ENCODE measurements at regions not wholly inside any gene's neighbourhood (a gene's known extent, or its start where the extent isn't known, plus 50 kb on each side); places are given as distances from the start of the nearest gene placed in this dataset.
"Not testable (repeated sequence)": the region's sequence is repeated elsewhere in the genome, so short reads cannot be mapped to it uniquely, and the experiment has no call there.

DNA sequence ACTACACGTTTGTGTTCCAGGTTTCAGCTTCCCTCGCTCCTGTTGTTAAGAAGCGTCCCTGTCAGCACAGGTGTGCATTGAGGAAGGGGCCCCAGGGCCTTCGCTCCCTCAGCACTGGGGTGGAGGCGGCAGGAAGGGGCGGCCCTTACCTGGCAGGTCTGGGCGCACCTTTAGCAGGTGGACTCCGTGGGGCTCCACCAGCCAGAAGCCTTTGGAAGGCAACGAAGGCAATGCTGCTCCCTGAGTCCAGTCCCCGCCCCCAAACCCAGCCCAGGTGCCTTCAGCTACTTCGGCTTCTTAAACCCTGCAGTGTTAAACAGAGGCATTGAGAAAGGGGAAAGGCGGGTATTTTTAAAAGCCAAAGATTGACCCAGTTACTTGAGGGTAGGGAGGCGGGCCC, 4398.8 kb upstream of the TPTE start:
- intact Hi-C loops (cut with DNase I): not testable (repeated sequence)
- peak; percentile 13 for DNase-seq (ENCODE audit: low spot score)

- intact Hi-C loops (cut with DNase I); DNase-seq (ENCODE audit: low spot score): not testable (repeated sequence)
Observed at GRCh38 chr21:6123224-6123623, 4398.2 kb upstream of the TPTE start.

GRCh38 chr21:6125549-6126240, 4395.7 kb upstream of the TPTE start:
- peak; percentile 51 for DNase-seq (ENCODE audit: low spot score)
- intact Hi-C loops (cut with DNase I): not testable (repeated sequence)

GRCh38 chr21:6126976-6127732, 4394.2 kb upstream of the TPTE start:
- intact Hi-C loops (cut with DNase I): not testable (repeated sequence)
- peak; percentile 46 for DNase-seq (ENCODE audit: low spot score)

- DNase-seq (ENCODE audit: low spot score); intact Hi-C loops (cut with DNase I): not testable (repeated sequence)
Observed at GRCh38 chr21:6130734-6131133, 4390.6 kb upstream of the TPTE start.

DNA sequence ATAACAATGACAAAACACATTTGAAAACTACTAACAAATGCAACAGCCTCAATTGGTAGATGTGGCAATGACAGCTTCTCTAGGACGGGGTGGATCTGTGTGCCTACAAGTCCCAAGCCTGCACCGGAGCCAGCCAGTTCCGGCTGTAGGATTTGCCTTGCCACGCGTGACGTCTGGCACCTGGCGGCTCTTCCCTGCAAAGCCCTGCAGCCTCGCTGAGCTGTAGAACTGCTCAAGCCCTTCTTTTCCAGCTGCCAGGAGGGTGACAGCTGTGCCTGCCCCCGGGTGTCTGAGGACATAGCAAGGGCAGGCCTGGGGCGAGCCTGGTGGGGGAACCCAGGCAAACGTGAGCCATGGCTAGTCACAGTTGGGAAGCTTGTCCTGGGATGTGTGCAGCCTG, 4388.0 kb upstream of the TPTE start:
- DNase-seq (ENCODE audit: low spot score); intact Hi-C loops (cut with DNase I): not testable (repeated sequence)

DNA sequence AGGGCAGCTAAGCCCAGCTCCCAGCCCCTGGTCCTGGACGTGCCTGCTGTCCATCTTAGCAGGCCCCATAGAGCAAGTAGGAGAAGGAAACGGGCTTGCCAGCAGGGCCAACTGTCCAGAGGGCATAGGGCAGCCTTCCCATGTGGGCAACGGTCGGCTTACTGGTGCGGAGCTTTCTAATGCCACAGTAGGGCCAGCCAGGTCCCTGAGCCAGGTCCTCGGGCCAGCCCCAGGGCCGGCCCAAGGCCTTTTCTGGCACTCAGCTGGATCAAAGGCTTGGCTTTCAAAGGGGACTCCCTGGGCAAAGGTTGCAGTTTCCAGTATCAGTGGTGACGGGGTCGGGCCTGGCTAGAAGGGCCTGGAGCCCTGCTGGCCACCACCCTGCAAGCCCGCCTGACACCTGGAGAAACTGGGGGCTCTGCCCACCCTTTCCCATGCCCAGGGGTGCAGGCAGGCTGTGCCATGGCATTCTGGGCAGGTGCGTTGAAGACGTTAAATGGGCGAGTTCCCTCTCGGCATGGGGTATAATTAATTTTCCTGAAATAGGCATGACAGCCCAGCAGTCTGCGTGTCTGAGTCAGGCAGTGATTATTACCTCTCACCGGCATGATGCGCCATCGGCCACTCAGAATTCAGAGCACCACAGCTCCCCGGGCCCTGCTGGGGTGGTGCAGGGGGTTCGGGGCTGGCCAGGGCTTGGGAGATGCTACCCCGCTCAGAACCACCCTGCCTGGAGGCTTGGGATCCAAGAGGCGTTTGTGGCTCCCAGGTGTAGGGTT, 4387.3 kb upstream of the TPTE start:
- intact Hi-C loops (cut with DNase I); DNase-seq (ENCODE audit: low spot score): not testable (repeated sequence)

- intact Hi-C loops (cut with DNase I); DNase-seq (ENCODE audit: low spot score): not testable (repeated sequence)
Observed at GRCh38 chr21:6136732-6137131, 4384.7 kb upstream of the TPTE start.

DNA sequence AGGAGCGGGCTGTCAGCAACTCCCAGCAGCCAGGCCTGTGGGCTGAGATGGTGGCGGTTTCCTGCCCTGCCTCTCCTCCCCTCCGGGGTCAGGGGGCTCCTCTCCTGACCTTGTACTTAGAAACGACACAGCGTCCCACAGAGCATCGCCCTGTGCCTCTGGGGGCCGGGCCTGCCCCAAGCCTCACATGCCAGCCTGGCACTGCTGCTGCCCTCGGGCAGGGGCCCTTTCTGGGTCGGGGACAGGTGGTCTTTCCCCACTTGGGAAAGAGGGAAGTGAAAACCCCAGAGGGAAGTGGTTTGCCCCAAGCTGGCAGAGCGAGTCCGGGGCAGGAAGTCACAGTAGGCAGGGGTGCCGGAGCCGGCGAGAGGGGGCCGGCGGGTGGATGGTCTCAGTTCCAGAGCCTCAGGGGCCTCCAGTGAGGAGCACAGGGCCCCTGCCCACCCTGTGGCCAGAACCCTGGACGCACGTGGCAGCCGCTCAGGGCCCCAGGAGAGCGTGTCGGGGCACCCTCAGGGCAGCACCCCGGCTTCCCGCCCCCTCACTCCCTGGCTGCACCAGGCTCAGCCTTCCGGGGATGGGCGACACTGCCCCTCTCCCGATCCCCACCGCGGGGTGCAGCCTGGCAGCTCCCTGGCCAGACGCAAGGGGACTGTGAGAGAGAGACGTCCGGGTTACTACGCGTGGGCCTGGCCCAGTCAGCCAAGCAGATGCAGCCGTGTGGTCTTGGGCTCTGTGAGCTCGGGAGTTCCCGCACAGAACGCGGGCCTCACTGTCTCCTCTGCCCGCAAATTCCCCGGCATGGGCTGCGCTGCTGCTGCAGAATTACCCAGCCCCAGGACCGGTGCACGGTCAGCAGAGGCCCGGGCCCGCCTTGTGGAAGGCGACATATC, 4382.9 kb upstream of the TPTE start:
- DNase-seq (ENCODE audit: low spot score); intact Hi-C loops (cut with DNase I): not testable (repeated sequence)

- DNase-seq (ENCODE audit: low spot score); intact Hi-C loops (cut with DNase I): not testable (repeated sequence)
Observed at GRCh38 chr21:6139331-6139730, 4382.1 kb upstream of the TPTE start.

DNA sequence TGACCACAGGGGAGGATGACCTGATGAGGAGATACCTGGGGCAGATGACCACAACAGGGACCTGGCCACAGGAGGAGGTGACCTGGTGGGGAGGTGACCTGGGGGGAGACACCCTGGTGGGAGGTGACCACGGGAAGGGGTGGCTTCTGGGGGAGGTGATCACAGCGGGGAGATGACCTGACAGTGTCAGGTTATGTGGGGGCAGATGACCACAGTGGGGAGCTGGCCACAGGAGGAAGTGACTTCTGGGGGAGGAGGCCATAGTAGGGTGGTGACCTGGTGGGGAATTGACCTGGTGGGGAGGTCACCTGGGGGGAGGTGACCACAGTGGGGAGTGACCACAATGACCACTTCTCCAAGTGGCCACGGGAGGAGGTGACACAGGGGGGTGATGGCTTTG, 4381.5 kb upstream of the TPTE start:
- DNase-seq (ENCODE audit: low spot score); intact Hi-C loops (cut with DNase I): not testable (repeated sequence)

DNA sequence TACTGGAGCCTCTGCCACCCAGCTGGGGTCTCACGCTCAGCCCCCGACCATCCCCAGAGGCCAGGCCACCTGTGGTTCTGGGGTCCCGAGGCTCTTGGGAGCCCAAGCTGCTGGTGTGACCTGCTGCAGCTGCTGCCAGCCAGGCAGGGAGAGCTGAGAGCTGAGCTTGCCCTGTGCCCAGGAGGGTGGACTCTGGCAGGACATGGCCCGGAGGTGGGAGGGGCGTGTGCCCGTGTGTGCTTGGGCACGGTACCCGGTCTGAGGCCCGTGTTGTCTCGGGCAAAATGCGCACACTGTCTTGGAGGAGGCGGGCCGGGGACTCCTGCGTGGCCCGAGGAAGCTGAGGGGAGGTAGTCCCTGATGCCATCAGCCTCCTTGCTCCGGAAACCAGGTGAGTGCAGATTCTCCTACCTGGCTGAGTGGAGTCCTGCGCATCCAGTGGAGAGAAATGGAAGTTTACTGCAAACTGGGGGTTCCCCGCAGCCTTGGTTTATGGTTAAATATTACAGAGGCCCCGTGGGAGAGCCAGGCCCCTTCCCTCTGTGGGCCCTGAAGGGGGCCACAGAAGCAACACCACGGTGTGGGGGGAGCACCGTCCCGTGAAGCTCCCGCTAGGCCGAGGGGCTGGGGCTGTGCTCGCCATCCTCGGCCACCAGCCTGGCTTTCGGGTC, 4380.8 kb upstream of the TPTE start:
- DNase-seq (ENCODE audit: low spot score); intact Hi-C loops (cut with DNase I): not testable (repeated sequence)

DNA sequence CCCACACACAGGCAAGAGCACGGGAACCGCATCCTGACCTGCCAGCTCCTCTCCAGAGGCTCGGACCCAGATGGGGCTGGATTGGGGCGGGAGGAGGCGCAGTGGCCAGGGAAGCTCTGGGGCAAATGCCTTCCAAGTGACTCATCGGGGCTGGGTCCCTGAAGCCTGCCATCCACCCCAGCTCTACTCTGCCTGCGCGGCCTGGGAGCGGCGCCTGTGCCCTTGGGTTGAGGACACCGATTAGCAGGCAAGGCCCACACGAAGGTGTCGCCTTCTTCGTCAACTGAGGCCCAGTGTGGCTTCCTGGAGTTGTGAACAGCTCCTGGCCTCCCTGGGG, 4380.3 kb upstream of the TPTE start:
- intact Hi-C loops (cut with DNase I); DNase-seq (ENCODE audit: low spot score): not testable (repeated sequence)

GRCh38 chr21:6153154-6153553, 4368.2 kb upstream of the TPTE start:
- intact Hi-C loops (cut with DNase I); DNase-seq (ENCODE audit: low spot score): not testable (repeated sequence)

DNA sequence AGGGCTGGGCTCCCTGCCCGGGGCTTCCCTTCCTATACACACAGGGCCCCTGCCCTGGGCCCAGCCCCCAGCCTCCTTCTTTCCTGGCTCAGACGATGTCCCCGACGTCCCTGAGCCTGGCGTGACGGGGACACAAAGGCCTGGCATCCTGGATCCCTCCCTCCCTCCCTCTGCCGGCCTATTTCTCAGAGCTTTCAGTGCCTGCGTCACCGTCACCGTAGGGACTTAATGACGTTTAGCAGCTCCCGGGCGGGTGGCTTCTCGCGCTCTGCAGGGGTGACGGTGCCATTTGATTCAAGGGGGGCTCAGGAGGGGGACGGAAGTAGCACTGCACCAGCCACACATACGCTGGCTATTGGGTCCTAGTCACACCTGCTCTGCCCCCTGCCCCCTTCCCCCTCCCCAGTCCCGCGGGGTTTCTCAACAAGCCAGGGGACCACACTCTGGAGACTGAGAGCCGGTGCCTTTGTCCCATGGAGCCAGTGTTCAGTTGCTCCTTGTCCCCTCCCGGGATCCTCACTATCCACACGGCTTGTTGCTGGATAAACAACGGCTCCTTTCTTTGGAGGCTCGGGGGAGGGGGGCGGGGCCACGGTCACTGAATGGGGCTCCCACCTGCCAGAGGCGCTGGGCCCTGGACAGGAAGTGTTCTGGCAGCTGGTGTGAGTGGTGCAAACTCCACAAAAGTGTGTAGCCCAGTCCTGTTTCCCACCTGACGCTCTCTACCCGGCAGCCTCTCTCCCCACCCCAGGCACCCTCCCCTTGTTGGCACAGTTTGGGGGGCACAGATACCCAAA, 4366.7 kb upstream of the TPTE start:
- DNase-seq (ENCODE audit: low spot score); intact Hi-C loops (cut with DNase I): not testable (repeated sequence)

DNA sequence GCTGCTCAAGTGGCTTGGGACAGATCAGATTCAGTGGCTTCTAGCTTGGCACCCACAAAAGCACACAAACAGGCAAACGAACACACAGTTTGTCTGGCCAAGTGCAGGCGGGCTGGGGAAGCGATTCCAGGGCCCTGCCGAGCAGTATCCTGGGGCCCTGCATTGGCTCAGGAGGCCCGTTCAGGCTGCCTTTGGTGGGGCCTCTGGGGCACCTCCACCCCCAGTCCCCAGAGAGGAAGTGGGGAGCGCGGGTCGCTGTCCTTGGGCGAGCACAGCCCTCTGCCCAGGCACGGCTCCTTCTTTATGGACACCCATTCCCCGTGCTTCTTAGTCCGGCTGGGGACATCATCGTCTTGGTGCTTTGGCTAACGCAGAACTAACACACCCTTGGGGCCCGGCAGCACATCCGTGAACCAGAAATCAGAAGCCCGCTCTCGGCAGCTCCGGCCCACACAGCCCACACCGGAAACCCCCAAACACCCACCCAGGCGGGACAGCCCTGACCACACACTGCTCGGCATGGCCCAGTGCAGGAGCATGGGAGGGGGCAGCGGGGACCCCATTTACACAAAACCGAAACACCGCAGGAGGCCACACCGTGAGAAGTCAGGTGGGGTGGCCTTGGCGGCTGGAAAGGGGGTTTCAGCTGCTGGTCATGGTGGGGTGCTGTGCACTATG, 4364.5 kb upstream of the TPTE start:
- DNase-seq (ENCODE audit: low spot score); intact Hi-C loops (cut with DNase I): not testable (repeated sequence)

- DNase-seq (ENCODE audit: low spot score); intact Hi-C loops (cut with DNase I): not testable (repeated sequence)
Observed at GRCh38 chr21:6157515-6157914, 4363.9 kb upstream of the TPTE start.

All from posterior vena cava (tissue), 2 donors.